Fibroblast of lung (primary cell): ENCODE measurements at regions not wholly inside any gene's neighbourhood (a gene's known extent, or its start where the extent isn't known, plus 50 kb on each side); places are given as distances from the start of the nearest gene placed in this dataset.

Experiments used
- DNase-seq, 2 donors: peaks; one replicate each; pipeline versions ENCODE4 v3.0.0 to v3.0.0-alpha.2; 2010; ENCODE audit warnings: low read depth in 2 of 2
- H2AFZ ChIP-seq: 2 replicates; pipeline ENCODE4 v1.5.1; 2012; ENCODE audit warnings: low read length, control low read depth, inconsistent platforms
- H3K27ac ChIP-seq: 2 replicates; pipeline ENCODE4 v1.5.1; 2011; ENCODE audit warnings: low read length, control low read depth; ENCODE audit not compliant: insufficient read depth
- H3K27me3 ChIP-seq: 2 replicates; pipeline ENCODE4 v1.5.1; 2011; ENCODE audit warnings: mild to moderate bottlenecking, low read length; ENCODE audit not compliant: control insufficient read depth, insufficient read depth
- H3K36me3 ChIP-seq: 2 replicates; pipeline ENCODE4 v1.5.1; 2011; ENCODE audit warnings: low read length; ENCODE audit not compliant: control insufficient read depth, insufficient read depth
- H3K4me1 ChIP-seq: 2 replicates; pipeline ENCODE4 v1.5.1; 2011; ENCODE audit warnings: low read length; ENCODE audit not compliant: control insufficient read depth, insufficient read depth; ENCODE audit errors: extremely low read depth
- H3K4me2 ChIP-seq: 2 replicates; pipeline ENCODE4 v1.5.1; 2011; ENCODE audit warnings: low read length, control low read depth; ENCODE audit not compliant: insufficient read depth; ENCODE audit errors: extremely low read depth
- H3K4me3 ChIP-seq, 4 experiments: fragments of 200-600 bp in 1 of 4; sonication (generic) in 1 of 4; replicated peaks in 1 of 4; 2 replicates each; pipeline ENCODE4 v1.5.1; 2011 to 2016; ENCODE audit warnings: low read length in 4 of 4, low read depth in 3 of 4, mild to moderate bottlenecking in 3 of 4, control low read depth in 2 of 4, inconsistent platforms in 1 of 4, mixed read lengths in 1 of 4; ENCODE audit not compliant: insufficient read depth in 1 of 4; ENCODE audit errors: control extremely low read depth in 1 of 4
- H3K79me2 ChIP-seq: 2 replicates; pipeline ENCODE4 v1.5.1; 2012; ENCODE audit warnings: mild to moderate bottlenecking, low read length, inconsistent platforms; ENCODE audit not compliant: control insufficient read depth, insufficient read depth
- H3K9ac ChIP-seq: 2 replicates; pipeline ENCODE4 v1.5.1; 2011; ENCODE audit warnings: mild to moderate bottlenecking, low read length, control low read depth; ENCODE audit not compliant: insufficient read depth
- H3K9me3 ChIP-seq: 2 replicates; pipeline ENCODE4 v1.5.1; 2012; ENCODE audit warnings: low read depth, low read length; ENCODE audit not compliant: control insufficient read depth, insufficient read depth
- H4K20me1 ChIP-seq: 2 replicates; pipeline ENCODE4 v1.5.1; 2011; ENCODE audit warnings: low read length; ENCODE audit not compliant: control insufficient read depth, insufficient read depth; ENCODE audit errors: extremely low read depth
- EZH2 ChIP-seq: IDR thresholded peaks from 2 replicates; pipeline ENCODE4 v1.5.1; 2012; ENCODE audit warnings: low read length, control low read depth, mild to moderate bottlenecking; ENCODE audit errors: missing control alignments
- TF ChIP-seq, protein P1 (sequence below), 2 donors: IDR thresholded peaks in 1 of 2; conservative IDR thresholded peaks in 1 of 2; 1 replicate in 1 of 2; 2 replicates in 1 of 2; pipeline ENCODE4 v1.5.1; 2011 to 2012; ENCODE audit warnings: low read length in 2 of 2, control low read depth in 1 of 2, inconsistent platforms in 1 of 2, low read depth in 1 of 2, mild to moderate bottlenecking in 1 of 2

DNA sequence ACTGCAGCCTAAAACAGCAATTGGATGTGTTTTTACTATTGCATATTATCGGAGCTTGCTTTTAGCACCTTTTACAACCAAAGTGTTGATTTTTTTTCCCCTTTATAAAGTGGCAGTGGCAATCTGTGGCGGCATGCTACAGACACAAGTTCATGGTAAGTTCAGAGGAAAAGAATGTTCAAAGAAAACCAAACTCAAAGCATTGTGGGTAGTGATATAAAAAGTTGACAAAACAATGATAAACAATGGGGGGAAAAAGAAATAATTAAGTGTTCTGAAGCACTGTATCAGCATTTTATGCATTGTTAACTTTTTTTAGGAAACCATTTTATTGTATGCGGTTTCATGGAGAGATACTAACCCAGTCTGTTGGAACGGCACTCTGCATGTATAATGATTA lies 492.0 kb upstream of the SOX5 start:
- Histone ChIP-seq H3K4me1 (no peaks in the 10 kb centered on the region), H2AFZ (no peak overlapping the region), H3K9me3 (no peaks in the 10 kb centered on the region), H4K20me1 (no peaks in the 10 kb centered on the region), H3K9ac (no peak overlapping the region), H3K36me3 (no peaks in the 10 kb centered on the region), H3K4me2 (peak overlapping the region; percentile 5), H3K4me3 (no peak overlapping the region), H3K27me3 (no peaks in the 10 kb centered on the region), H3K27ac (no peak overlapping the region), H3K79me2 (no peaks in the 10 kb centered on the region)
- peak in 1 of 2 donors; percentile 23 for DNase-seq
- no peak for TF ChIP-seq EZH2
- TF ChIP-seq, protein P1, sequence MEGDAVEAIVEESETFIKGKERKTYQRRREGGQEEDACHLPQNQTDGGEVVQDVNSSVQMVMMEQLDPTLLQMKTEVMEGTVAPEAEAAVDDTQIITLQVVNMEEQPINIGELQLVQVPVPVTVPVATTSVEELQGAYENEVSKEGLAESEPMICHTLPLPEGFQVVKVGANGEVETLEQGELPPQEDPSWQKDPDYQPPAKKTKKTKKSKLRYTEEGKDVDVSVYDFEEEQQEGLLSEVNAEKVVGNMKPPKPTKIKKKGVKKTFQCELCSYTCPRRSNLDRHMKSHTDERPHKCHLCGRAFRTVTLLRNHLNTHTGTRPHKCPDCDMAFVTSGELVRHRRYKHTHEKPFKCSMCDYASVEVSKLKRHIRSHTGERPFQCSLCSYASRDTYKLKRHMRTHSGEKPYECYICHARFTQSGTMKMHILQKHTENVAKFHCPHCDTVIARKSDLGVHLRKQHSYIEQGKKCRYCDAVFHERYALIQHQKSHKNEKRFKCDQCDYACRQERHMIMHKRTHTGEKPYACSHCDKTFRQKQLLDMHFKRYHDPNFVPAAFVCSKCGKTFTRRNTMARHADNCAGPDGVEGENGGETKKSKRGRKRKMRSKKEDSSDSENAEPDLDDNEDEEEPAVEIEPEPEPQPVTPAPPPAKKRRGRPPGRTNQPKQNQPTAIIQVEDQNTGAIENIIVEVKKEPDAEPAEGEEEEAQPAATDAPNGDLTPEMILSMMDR (conservative IDR thresholded peaks at IDR 0.05 in 1 of 2, IDR thresholded peaks at IDR 0.05 in 1 of 2; ENCODE audit: low read depth in 1 of 2, low read length in 2 of 2): no peak

DNA sequence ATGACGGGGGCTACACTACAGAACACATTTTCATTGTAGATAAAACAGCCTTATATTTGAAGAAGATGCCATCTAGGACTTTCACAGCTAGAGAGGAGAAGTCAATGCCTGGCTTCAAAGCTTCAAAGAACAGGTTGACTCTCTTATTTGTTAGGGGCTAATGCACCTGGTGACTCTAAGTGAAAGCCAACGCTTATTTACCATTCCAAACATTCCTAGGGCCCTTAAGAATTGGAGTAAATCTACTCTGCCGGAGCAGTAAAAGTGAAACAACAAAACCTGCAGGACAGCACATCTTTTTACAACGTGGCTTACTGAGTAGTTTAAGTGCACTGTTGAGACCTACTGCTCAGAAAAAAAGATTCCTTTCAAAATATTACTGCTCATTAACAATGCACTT lies 487.2 kb upstream of the SOX5 start:
- no peaks in the 10 kb centered on the region for H3K36me3 ChIP-seq
- no peaks in the 10 kb centered on the region for H3K27me3 ChIP-seq
- no peaks in the 10 kb centered on the region for H3K79me2 ChIP-seq
- H2AFZ ChIP-seq: no peak overlapping the region
- no peaks in the 10 kb centered on the region for H3K4me1 ChIP-seq
- no peak overlapping the region for H3K27ac ChIP-seq
- H4K20me1 ChIP-seq: no peaks in the 10 kb centered on the region
- no peak overlapping the region for H3K4me3 ChIP-seq
- no peaks in the 10 kb centered on the region for H3K9me3 ChIP-seq
- TF ChIP-seq, protein P1 (conservative IDR thresholded peaks at IDR 0.05 in 1 of 2, IDR thresholded peaks at IDR 0.05 in 1 of 2; ENCODE audit: low read depth in 1 of 2, low read length in 2 of 2): no peak
- no peak for TF ChIP-seq EZH2
- DNase-seq: no peak
- no peak overlapping the region for H3K4me2 ChIP-seq
- H3K9ac ChIP-seq: no peak overlapping the region

DNA sequence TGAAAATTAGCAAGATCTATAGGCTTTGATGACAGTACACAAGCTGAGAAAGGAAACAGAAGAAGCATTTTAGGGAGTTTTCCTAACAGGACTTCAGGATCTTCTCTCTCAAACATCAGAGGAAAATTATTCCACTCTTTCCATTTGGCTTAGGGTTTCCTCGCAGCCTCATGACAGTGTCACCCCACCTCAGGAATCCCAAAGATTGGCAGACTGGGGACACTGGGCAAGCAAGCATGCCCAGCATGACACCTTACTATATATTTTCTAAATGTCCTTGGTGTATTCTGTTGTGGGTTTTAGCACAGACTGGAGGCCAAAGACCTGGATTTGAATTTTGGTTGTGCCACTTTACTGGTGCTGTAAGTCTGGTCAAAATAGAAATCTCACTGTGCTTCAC lies 482.4 kb upstream of the SOX5 start:
- TF ChIP-seq, protein P1 (conservative IDR thresholded peaks at IDR 0.05 in 1 of 2, IDR thresholded peaks at IDR 0.05 in 1 of 2; ENCODE audit: low read depth in 1 of 2, low read length in 2 of 2): no peak
- TF ChIP-seq EZH2: no peak
- no peaks in the 10 kb centered on the region for H4K20me1 ChIP-seq
- H3K27me3 ChIP-seq: no peaks in the 10 kb centered on the region
- H3K79me2 ChIP-seq: no peaks in the 10 kb centered on the region
- no peak overlapping the region for H2AFZ ChIP-seq
- no peak overlapping the region for H3K27ac ChIP-seq
- no peak overlapping the region for H3K9ac ChIP-seq
- H3K9me3 ChIP-seq: no peaks in the 10 kb centered on the region
- no peaks in the 10 kb centered on the region for H3K36me3 ChIP-seq
- no peak for DNase-seq
- peaks cover 4% of the 10 kb centered on the region for H3K4me1 ChIP-seq
- H3K4me2 ChIP-seq: no peak overlapping the region
- no peak overlapping the region for H3K4me3 ChIP-seq
